Body of pancreas (tissue), 4 donors: ENCODE measurements at regions not wholly inside any gene's neighbourhood (a gene's known extent, or its start where the extent isn't known, plus 50 kb on each side); places are given as distances from the start of the nearest gene placed in this dataset.

Source experiments
- ATAC-seq: fragments of 150-250 bp; one replicate; pipeline ENCODE4 v1.9.1; 2016
- DNase-seq, 4 donors: peaks; one replicate each; pipeline ENCODE4 v3.0.0-alpha.2; 2019
- H3K27ac ChIP-seq, 4 donors: fragments of 200-600 bp; sonication (generic); 1 replicate in 3 of 4; 2 replicates in 1 of 4; pipeline versions ENCODE4 v1.5.1 to v1.6.1; 2016 to 2019; ENCODE audit warnings: mild to moderate bottlenecking in 1 of 4, mixed read lengths in 1 of 4, moderate library complexity in 1 of 4
- H3K27me3 ChIP-seq, 2 donors: fragments of 200-600 bp; sonication (generic); one replicate each; pipeline ENCODE4 v1.6.0; 2016; ENCODE audit warnings: mild to moderate bottlenecking in 1 of 2
- H3K36me3 ChIP-seq, 2 donors: fragments of 200-600 bp; sonication (generic); replicated peaks in 1 of 2; 2 replicates each; pipeline ENCODE4 v1.5.1; 2016; ENCODE audit warnings: low read depth in 2 of 2; ENCODE audit not compliant: insufficient read depth in 1 of 2
- H3K4me1 ChIP-seq: fragments of 200-600 bp; sonication (generic); one replicate; pipeline ENCODE4 v1.6.0; 2016
- H3K4me3 ChIP-seq, 2 donors: fragments of 200-600 bp; sonication (generic); 1 replicate in 1 of 2; 2 replicates in 1 of 2; pipeline ENCODE4 v1.5.1; 2016 to 2019
- H3K9me3 ChIP-seq, 3 donors: fragments of 200-600 bp; sonication (generic); 1 replicate in 2 of 3; 2 replicates in 1 of 3; pipeline ENCODE4 v1.5.1; 2016
- POLR2A ChIP-seq, 3 donors: fragments of 450-650 bp; IDR thresholded peaks; one replicate each; pipeline ENCODE4 v1.6.1; 2016; ENCODE audit warnings: antibody characterized with exemption in 3 of 3, mild to moderate bottlenecking in 2 of 3
- WGBS, 2 donors: methylation state at CpG; one replicate each; pipeline ENCODE4 v1.1.5; 2017; 5-methylcytosine and 5-hydroxymethylcytosine counted together
- intact Hi-C: fragments of 100-400 bp; cut with DNase I; formaldehyde crosslinking; loops from one replicate; pipeline ENCODE4 v1.15.1; 2023
- TF ChIP-seq, protein P1 (sequence below), 7 experiments: fragments of 450-650 bp in 4 of 7; fragments of 200-600 bp in 3 of 7; sonication (generic) in 3 of 7; IDR thresholded peaks; one replicate each; pipeline ENCODE4 v1.5.1; 2016 to 2019; ENCODE audit warnings: antibody characterized with exemption in 7 of 7

- H3K27me3 ChIP-seq: no peaks in the 10 kb centered on the region
- ATAC-seq (no peak), DNase-seq (no peak)
- H3K27ac ChIP-seq: no peak overlapping the region
- peaks cover 0 to 6% (median 0%) of the 10 kb centered on the region in 3 donors for H3K9me3 ChIP-seq
- H3K36me3 ChIP-seq: no peaks in the 10 kb centered on the region
- no peak for TF ChIP-seq POLR2A (IDR thresholded peaks at IDR 0.05)
- TF ChIP-seq, protein P1, sequence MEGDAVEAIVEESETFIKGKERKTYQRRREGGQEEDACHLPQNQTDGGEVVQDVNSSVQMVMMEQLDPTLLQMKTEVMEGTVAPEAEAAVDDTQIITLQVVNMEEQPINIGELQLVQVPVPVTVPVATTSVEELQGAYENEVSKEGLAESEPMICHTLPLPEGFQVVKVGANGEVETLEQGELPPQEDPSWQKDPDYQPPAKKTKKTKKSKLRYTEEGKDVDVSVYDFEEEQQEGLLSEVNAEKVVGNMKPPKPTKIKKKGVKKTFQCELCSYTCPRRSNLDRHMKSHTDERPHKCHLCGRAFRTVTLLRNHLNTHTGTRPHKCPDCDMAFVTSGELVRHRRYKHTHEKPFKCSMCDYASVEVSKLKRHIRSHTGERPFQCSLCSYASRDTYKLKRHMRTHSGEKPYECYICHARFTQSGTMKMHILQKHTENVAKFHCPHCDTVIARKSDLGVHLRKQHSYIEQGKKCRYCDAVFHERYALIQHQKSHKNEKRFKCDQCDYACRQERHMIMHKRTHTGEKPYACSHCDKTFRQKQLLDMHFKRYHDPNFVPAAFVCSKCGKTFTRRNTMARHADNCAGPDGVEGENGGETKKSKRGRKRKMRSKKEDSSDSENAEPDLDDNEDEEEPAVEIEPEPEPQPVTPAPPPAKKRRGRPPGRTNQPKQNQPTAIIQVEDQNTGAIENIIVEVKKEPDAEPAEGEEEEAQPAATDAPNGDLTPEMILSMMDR (IDR thresholded peaks at IDR 0.05): no peak
- H3K4me3 ChIP-seq: no peak overlapping the region
- no peaks in the 10 kb centered on the region for H3K4me1 ChIP-seq
- WGBS, 2 donors: 81 to 85% methylated on average over 2 of the region's 3 CpGs
- intact Hi-C loops: no loop called here
These were observed 310.2 kb downstream of the PTPRU start for GRCh38 chr1:29546496-29546895.

GRCh38 chr1:29544406-29544805 lies 308.1 kb downstream of the PTPRU start:
- DNase-seq: no peak
- ATAC-seq: no peak
- peaks cover 0 to 6% (median 0%) of the 10 kb centered on the region in 3 donors for H3K9me3 ChIP-seq
- intact Hi-C loops: no loop called here
- no peaks in the 10 kb centered on the region for H3K4me1 ChIP-seq
- H3K36me3 ChIP-seq: no peaks in the 10 kb centered on the region
- 92 to 100% methylated on average over 1 of the region's 1 CpG for WGBS, 2 donors
- H3K27me3 ChIP-seq: no peaks in the 10 kb centered on the region
- H3K27ac ChIP-seq: no peak overlapping the region
- no peak overlapping the region for H3K4me3 ChIP-seq
- no peak for TF ChIP-seq POLR2A (IDR thresholded peaks at IDR 0.05)
- TF ChIP-seq, protein P1 (IDR thresholded peaks at IDR 0.05): no peak

GRCh38 chr1:29543586-29543985 lies 307.3 kb downstream of the PTPRU start:
- Histone ChIP-seq H3K27me3 (no peaks in the 10 kb centered on the region), H3K4me3 (no peak overlapping the region), H3K4me1 (no peaks in the 10 kb centered on the region), H3K9me3 (peaks cover 0 to 6% (median 0%) of the 10 kb centered on the region in 3 donors), H3K36me3 (no peaks in the 10 kb centered on the region), H3K27ac (no peak overlapping the region)
- WGBS, 2 donors: 73 to 86% methylated on average over 5 to 6 of the region's 6 CpGs
- ATAC-seq (no peak), DNase-seq (no peak)
- TF ChIP-seq, protein P1 (IDR thresholded peaks at IDR 0.05): no peak
- TF ChIP-seq POLR2A (IDR thresholded peaks at IDR 0.05): no peak
- intact Hi-C loops: no loop called here

- intact Hi-C loops: no loop called here
- 25 to 41% methylated on average over 6 to 8 of the region's 8 CpGs for WGBS, 2 donors
These were observed 306.2 kb downstream of the PTPRU start for GRCh38 chr1:29542548-29542947.

DNA sequence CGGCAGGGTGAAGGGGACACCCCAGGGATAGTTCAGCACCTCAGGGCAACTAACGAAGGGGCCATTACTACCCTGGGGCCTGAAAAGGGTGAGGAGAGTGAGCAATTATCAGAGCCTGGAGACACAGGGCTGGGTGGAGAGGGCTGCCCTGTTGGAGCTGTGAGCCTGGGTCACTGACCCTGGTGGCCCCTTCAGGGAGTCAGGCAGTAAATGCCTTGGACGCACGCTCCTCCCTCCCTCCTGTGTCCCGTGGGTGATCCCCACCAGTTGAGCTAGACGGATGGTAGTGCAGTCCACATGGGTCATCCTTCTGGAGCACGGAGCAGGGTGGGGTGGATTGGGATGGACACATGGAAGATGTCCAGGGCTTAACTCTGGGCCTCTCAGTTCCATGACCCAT lies 305.3 kb downstream of the PTPRU start:
- Histone ChIP-seq H3K4me1 (no peaks in the 10 kb centered on the region), H3K27me3 (no peaks in the 10 kb centered on the region), H3K4me3 (no peak overlapping the region), H3K9me3 (peaks cover 0 to 6% (median 0%) of the 10 kb centered on the region in 3 donors), H3K27ac (no peak overlapping the region), H3K36me3 (no peaks in the 10 kb centered on the region)
- WGBS, 2 donors: 74 to 100% methylated on average over 2 to 7 of the region's 7 CpGs
- no peak for TF ChIP-seq POLR2A (IDR thresholded peaks at IDR 0.05)
- TF ChIP-seq, protein P1 (IDR thresholded peaks at IDR 0.05): no peak
- ATAC-seq (no peak), DNase-seq (no peak)
- intact Hi-C loops: no loop called here

More at GRCh38 chr1:29542548-29542947, 306.2 kb downstream of the PTPRU start:
- Histone ChIP-seq H3K36me3 (no peaks in the 10 kb centered on the region), H3K27me3 (no peaks in the 10 kb centered on the region), H3K27ac (no peak overlapping the region), H3K9me3 (peaks cover 0 to 6% (median 0%) of the 10 kb centered on the region in 3 donors), H3K4me3 (no peak overlapping the region), H3K4me1 (no peaks in the 10 kb centered on the region)
- DNase-seq (no peak), ATAC-seq (no peak)
- no peak for TF ChIP-seq POLR2A (IDR thresholded peaks at IDR 0.05)
- TF ChIP-seq, protein P1 (IDR thresholded peaks at IDR 0.05): no peak
